ENCODE measurements at regions not wholly inside any gene's neighbourhood (a gene's known extent, or its start where the extent isn't known, plus 50 kb on each side); places are given as distances from the start of the nearest gene placed in this dataset.

DNA sequence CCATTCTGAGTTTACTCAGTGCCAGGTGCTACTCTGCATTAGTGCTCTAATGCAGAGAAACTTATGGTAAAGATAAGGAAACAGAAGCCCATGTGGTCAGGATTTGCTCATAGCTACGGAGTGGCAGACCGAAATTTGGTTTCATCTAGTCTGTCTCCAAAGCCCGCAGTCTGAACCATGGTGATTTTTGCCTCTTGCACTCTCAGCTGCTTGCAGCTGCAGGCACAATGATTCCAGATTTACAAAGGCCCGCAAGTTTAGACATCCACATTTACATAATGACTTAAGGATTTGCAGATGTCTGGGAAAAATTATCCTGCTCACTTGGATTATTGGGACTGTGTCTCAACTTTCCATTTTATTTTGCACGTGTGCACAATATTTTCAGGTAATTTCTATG is 161.3 kb upstream of the KCNJ6 start:
- TF ChIP-seq, protein P1, sequence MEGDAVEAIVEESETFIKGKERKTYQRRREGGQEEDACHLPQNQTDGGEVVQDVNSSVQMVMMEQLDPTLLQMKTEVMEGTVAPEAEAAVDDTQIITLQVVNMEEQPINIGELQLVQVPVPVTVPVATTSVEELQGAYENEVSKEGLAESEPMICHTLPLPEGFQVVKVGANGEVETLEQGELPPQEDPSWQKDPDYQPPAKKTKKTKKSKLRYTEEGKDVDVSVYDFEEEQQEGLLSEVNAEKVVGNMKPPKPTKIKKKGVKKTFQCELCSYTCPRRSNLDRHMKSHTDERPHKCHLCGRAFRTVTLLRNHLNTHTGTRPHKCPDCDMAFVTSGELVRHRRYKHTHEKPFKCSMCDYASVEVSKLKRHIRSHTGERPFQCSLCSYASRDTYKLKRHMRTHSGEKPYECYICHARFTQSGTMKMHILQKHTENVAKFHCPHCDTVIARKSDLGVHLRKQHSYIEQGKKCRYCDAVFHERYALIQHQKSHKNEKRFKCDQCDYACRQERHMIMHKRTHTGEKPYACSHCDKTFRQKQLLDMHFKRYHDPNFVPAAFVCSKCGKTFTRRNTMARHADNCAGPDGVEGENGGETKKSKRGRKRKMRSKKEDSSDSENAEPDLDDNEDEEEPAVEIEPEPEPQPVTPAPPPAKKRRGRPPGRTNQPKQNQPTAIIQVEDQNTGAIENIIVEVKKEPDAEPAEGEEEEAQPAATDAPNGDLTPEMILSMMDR (IDR thresholded peaks at IDR 0.05; ENCODE audit: low read depth, low read length, missing control alignments) = no peak
- in situ Hi-C loops (cut with HindIII; ENCODE audit: low pct_ligation_motif_present, low sequenced_read_pairs) = no loop called here

GRCh38 chr21:38080888-38081287 is 164.6 kb upstream of the KCNJ6 start:
- no peak for DNase-seq
- Histone ChIP-seq H3K27me3 (replicated peaks) (no peaks in the 10 kb centered on the region), H3K36me3 (replicated peaks) (no peaks in the 10 kb centered on the region), H3K4me3 (ENCODE audit: low read depth, low read length) (no peak overlapping the region), H3K27ac (no peak overlapping the region)
- TF ChIP-seq, protein P1 (IDR thresholded peaks at IDR 0.05; ENCODE audit: low read depth, low read length, missing control alignments) = no peak
- in situ Hi-C loops (cut with HindIII; ENCODE audit: low pct_ligation_motif_present, low sequenced_read_pairs) = no loop called here

More for the DNA sequence above, 161.3 kb upstream of the KCNJ6 start:
- H3K4me3 ChIP-seq (ENCODE audit: low read depth, low read length) = no peak overlapping the region
- no peaks in the 10 kb centered on the region for H3K27me3 ChIP-seq (replicated peaks)
- no peaks in the 10 kb centered on the region for H3K36me3 ChIP-seq (replicated peaks)
- no peak overlapping the region for H3K27ac ChIP-seq
- DNase-seq = no peak

DNA sequence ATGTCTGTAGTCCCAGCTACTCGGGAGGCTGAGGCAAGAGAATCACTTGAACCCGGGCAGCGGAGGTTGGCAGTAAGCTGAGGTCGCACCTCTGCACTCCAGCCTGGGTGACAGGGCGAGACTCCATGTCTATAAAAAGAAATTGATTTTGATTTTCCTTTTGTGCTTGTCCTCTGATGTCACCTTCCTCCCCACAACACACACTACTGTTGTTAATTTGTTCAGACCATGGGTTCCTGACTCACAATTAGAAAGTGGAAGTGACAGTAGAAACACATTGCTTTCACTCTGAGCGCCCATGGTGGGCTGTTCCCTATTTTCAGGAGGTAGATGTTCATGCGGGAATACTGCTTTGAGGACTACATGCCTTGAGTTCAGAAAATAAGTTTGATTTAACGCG is 165.5 kb upstream of the KCNJ6 start:
- Histone ChIP-seq H3K27ac (no peak overlapping the region), H3K4me3 (ENCODE audit: low read depth, low read length) (no peak overlapping the region), H3K27me3 (replicated peaks) (no peaks in the 10 kb centered on the region), H3K36me3 (replicated peaks) (no peaks in the 10 kb centered on the region)
- in situ Hi-C loops (cut with HindIII; ENCODE audit: low pct_ligation_motif_present, low sequenced_read_pairs) = no loop called here
- TF ChIP-seq, protein P1 (IDR thresholded peaks at IDR 0.05; ENCODE audit: low read depth, low read length, missing control alignments) = no peak
- DNase-seq = no peak

- TF ChIP-seq, protein P1 (IDR thresholded peaks at IDR 0.05; ENCODE audit: low read depth, low read length, missing control alignments) = no peak
- no peaks in the 10 kb centered on the region for H3K36me3 ChIP-seq (replicated peaks)
- no peaks in the 10 kb centered on the region for H3K27me3 ChIP-seq (replicated peaks)
- no peak overlapping the region for H3K4me3 ChIP-seq (ENCODE audit: low read depth, low read length)
- in situ Hi-C loops (cut with HindIII; ENCODE audit: low pct_ligation_motif_present, low sequenced_read_pairs) = no loop called here
- no peak overlapping the region for H3K27ac ChIP-seq
- DNase-seq = no peak
Measured at GRCh38 chr21:38082936-38083485, 166.8 kb upstream of the KCNJ6 start.

- Histone ChIP-seq H3K4me3 (ENCODE audit: low read depth, low read length) (no peak overlapping the region), H3K27ac (no peak overlapping the region), H3K36me3 (replicated peaks) (no peaks in the 10 kb centered on the region), H3K27me3 (replicated peaks) (no peaks in the 10 kb centered on the region)
- in situ Hi-C loops (cut with HindIII; ENCODE audit: low pct_ligation_motif_present, low sequenced_read_pairs) = no loop called here
- TF ChIP-seq, protein P1 (IDR thresholded peaks at IDR 0.05; ENCODE audit: low read depth, low read length, missing control alignments) = no peak
- no peak for DNase-seq
Measured at GRCh38 chr21:38083535-38083934, 167.3 kb upstream of the KCNJ6 start.

DNA sequence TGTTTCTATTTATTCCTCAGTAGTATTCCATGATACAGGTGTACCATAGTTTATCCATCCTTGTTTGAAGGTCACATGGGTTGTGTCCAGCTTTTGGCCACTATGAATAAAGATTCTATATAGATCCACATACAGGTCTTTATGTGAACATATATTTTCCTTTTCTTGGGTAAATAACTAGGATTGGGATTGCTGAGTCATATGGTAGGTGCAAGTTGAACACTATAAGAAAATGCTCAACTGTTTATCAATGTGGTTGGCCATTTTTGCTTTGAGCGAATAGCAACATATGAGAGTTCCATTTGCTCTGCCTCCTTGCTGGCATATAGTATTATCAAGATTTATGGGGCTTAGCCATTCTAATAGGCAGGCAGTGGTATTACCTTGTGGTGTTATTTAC is 170.2 kb upstream of the KCNJ15 start:
- Histone ChIP-seq H3K27me3 (replicated peaks) (no peaks in the 10 kb centered on the region), H3K4me3 (ENCODE audit: low read depth, low read length) (no peak overlapping the region), H3K36me3 (replicated peaks) (no peaks in the 10 kb centered on the region), H3K27ac (no peak overlapping the region)
- TF ChIP-seq, protein P1 (IDR thresholded peaks at IDR 0.05; ENCODE audit: low read depth, low read length, missing control alignments) = no peak
- in situ Hi-C loops (cut with HindIII; ENCODE audit: low pct_ligation_motif_present, low sequenced_read_pairs) = no loop called here
- DNase-seq = no peak

All from brain microvascular endothelial cell (primary cell).